Panc1 (cell line): ENCODE measurements at regions not wholly inside any gene's neighbourhood (a gene's known extent, or its start where the extent isn't known, plus 50 kb on each side); places are given as distances from the start of the nearest gene placed in this dataset.

Source experiments
- ATAC-seq: fragments of 200-7000 bp; cut with Tn5 transposase; 2 replicates; pipeline ENCODE4 v1.9.1; 2020; ENCODE audit warnings: mild to moderate bottlenecking, moderate library complexity
- BruUV-seq: library from RNA; stranded (reverse); fragments of 400-500 nt; replicated peaks from 2 replicates; lab custom pipeline; 2021; lab: Mats Ljungman, UMichigan
- CTCF ChIA-PET: fragments of 300-600 bp; sonication (Branson Sonifier 250); formaldehyde crosslinking; loops from one replicate; lab custom pipeline; 2022; ENCODE audit warnings: antibody characterized with exemption; lab: Charles Lee
- POLR2A ChIA-PET: fragments of 300-600 bp; sonication (Branson Sonifier 250); formaldehyde crosslinking; loops from one replicate; lab custom pipeline; 2022; ENCODE audit warnings: antibody characterized with exemption; lab: Charles Lee
- DNase-seq: peaks from one replicate; pipeline ENCODE4 v3.0.0-alpha.2; 2010; ENCODE audit warnings: low read depth, low spot score
- H3K27ac ChIP-seq: 2 replicates; pipeline ENCODE4 v1.5.1; 2011; ENCODE audit warnings: mild to moderate bottlenecking, low read length, inconsistent platforms
- H3K27me3 ChIP-seq: fragments of 200-500 bp; sonication (Bioruptor generic); 2 replicates; pipeline ENCODE4 v1.6.0; 2014; ENCODE audit warnings: low read length, inconsistent platforms; ENCODE audit not compliant: control insufficient read depth, insufficient read depth
- H3K36me3 ChIP-seq: fragments of 200-500 bp; sonication (Bioruptor generic); 2 replicates; pipeline ENCODE4 v1.5.1; 2014; ENCODE audit warnings: inconsistent platforms, mild to moderate bottlenecking, low read length, moderate library complexity; ENCODE audit not compliant: control insufficient read depth, insufficient read depth
- H3K4me1 ChIP-seq: 2 replicates; pipeline ENCODE4 v1.5.1; 2011; ENCODE audit warnings: inconsistent platforms, mild to moderate bottlenecking, low read length, moderate library complexity; ENCODE audit not compliant: control insufficient read depth, insufficient read depth
- H3K4me3 ChIP-seq, 2 experiments: 2 replicates each; pipeline ENCODE4 v1.5.1; 2011 to 2012; ENCODE audit warnings: low read depth in 2 of 2, low read length in 2 of 2, mild to moderate bottlenecking in 2 of 2, inconsistent platforms in 1 of 2, moderate library complexity in 1 of 2
- H3K9me3 ChIP-seq: fragments of 200-500 bp; sonication (Bioruptor generic); 2 replicates; pipeline ENCODE4 v1.5.1; 2014; ENCODE audit warnings: low read depth, mild to moderate bottlenecking, inconsistent platforms, low read length, moderate library complexity; ENCODE audit not compliant: control insufficient read depth, insufficient read depth
- POLR2AphosphoS5 ChIP-seq: IDR thresholded peaks from 2 replicates; pipeline ENCODE4 v1.6.1; 2012; ENCODE audit warnings: mild to moderate bottlenecking, low read depth, low read length, moderate library complexity
- SIN3A ChIP-seq: IDR thresholded peaks from 2 replicates; pipeline ENCODE4 v1.6.1; 2012; ENCODE audit warnings: low read depth, mild to moderate bottlenecking, low read length, moderate library complexity, borderline replicate concordance; ENCODE audit not compliant: insufficient read depth
- TCF7L2 ChIP-seq: IDR thresholded peaks from 2 replicates; pipeline ENCODE4 v1.6.1; 2011; ENCODE audit warnings: mild to moderate bottlenecking, low read depth, low read length, inconsistent platforms
- in situ Hi-C: cut with HindIII; loops from 2 replicates; pipeline ENCODE4 v1.10.0; 2016; ENCODE audit warnings: low sequenced_read_pairs, low pct_unique_long_range_greater_than_20kb
- intact Hi-C: fragments of 100-400 bp; cut with micrococcal nuclease; formaldehyde crosslinking; loops from one replicate; pipeline ENCODE4 v1.10.0; 2022; ENCODE audit not compliant: unreplicated experiment
- TF ChIP-seq, protein P1 (sequence below): fragments of 450-650 bp; IDR thresholded peaks from 2 replicates; pipeline ENCODE4 v1.5.1; 2017; ENCODE audit warnings: mild to moderate bottlenecking
- TF ChIP-seq, protein P2 (sequence below), 2 experiments: IDR thresholded peaks; 2 replicates each; pipeline ENCODE4 v1.6.1; 2011 to 2012; ENCODE audit warnings: low read depth in 2 of 2, control low read depth in 1 of 2, low read length in 1 of 2, mild to moderate bottlenecking in 1 of 2, moderate library complexity in 1 of 2; ENCODE audit not compliant: insufficient read depth in 1 of 2

DNA sequence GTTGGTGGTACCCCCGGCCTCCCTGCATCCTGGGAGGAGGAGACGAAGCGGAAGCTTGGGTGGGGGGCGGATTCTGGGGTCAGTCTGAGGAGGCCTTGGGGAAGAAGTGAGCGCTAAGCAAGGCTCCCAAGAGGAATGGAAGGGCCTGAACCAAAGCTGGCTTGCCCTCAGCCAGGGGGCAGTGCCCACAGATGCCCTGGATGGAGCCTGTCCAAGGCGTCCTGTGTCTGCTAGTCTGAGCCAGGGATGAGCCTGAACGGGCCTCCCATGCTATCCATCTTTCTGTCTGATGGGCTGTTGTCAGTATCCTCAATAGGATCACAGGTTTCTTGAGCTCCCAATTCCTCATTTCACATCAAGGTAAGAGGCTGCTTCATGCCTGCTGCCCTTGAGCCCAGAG is 122.3 kb upstream of the LHX1 start:
- Histone ChIP-seq H3K4me3 (no peak overlapping the region), H3K27me3 (no peaks in the 10 kb centered on the region), H3K36me3 (no peaks in the 10 kb centered on the region), H3K4me1 (no peaks in the 10 kb centered on the region), H3K27ac (no peak overlapping the region), H3K9me3 (no peaks in the 10 kb centered on the region)
- ATAC-seq (no peak), DNase-seq (no peak)
- TF ChIP-seq, protein P1, sequence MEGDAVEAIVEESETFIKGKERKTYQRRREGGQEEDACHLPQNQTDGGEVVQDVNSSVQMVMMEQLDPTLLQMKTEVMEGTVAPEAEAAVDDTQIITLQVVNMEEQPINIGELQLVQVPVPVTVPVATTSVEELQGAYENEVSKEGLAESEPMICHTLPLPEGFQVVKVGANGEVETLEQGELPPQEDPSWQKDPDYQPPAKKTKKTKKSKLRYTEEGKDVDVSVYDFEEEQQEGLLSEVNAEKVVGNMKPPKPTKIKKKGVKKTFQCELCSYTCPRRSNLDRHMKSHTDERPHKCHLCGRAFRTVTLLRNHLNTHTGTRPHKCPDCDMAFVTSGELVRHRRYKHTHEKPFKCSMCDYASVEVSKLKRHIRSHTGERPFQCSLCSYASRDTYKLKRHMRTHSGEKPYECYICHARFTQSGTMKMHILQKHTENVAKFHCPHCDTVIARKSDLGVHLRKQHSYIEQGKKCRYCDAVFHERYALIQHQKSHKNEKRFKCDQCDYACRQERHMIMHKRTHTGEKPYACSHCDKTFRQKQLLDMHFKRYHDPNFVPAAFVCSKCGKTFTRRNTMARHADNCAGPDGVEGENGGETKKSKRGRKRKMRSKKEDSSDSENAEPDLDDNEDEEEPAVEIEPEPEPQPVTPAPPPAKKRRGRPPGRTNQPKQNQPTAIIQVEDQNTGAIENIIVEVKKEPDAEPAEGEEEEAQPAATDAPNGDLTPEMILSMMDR = no peak
- TF ChIP-seq SIN3A = no peak
- no peak for TF ChIP-seq TCF7L2
- TF ChIP-seq POLR2AphosphoS5 = no peak
- TF ChIP-seq, protein P2, sequence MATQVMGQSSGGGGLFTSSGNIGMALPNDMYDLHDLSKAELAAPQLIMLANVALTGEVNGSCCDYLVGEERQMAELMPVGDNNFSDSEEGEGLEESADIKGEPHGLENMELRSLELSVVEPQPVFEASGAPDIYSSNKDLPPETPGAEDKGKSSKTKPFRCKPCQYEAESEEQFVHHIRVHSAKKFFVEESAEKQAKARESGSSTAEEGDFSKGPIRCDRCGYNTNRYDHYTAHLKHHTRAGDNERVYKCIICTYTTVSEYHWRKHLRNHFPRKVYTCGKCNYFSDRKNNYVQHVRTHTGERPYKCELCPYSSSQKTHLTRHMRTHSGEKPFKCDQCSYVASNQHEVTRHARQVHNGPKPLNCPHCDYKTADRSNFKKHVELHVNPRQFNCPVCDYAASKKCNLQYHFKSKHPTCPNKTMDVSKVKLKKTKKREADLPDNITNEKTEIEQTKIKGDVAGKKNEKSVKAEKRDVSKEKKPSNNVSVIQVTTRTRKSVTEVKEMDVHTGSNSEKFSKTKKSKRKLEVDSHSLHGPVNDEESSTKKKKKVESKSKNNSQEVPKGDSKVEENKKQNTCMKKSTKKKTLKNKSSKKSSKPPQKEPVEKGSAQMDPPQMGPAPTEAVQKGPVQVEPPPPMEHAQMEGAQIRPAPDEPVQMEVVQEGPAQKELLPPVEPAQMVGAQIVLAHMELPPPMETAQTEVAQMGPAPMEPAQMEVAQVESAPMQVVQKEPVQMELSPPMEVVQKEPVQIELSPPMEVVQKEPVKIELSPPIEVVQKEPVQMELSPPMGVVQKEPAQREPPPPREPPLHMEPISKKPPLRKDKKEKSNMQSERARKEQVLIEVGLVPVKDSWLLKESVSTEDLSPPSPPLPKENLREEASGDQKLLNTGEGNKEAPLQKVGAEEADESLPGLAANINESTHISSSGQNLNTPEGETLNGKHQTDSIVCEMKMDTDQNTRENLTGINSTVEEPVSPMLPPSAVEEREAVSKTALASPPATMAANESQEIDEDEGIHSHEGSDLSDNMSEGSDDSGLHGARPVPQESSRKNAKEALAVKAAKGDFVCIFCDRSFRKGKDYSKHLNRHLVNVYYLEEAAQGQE (IDR thresholded peaks at IDR 0.05; ENCODE audit: insufficient read depth in 1 of 2, low read depth in 2 of 2, low read length in 1 of 2) = no peak
- intact Hi-C loops = no loop called here
- BruUV-seq = no TSS peak
- CTCF ChIA-PET = no interaction called here
- in situ Hi-C loops = no loop called here
- POLR2A ChIA-PET = no interaction called here

DNA sequence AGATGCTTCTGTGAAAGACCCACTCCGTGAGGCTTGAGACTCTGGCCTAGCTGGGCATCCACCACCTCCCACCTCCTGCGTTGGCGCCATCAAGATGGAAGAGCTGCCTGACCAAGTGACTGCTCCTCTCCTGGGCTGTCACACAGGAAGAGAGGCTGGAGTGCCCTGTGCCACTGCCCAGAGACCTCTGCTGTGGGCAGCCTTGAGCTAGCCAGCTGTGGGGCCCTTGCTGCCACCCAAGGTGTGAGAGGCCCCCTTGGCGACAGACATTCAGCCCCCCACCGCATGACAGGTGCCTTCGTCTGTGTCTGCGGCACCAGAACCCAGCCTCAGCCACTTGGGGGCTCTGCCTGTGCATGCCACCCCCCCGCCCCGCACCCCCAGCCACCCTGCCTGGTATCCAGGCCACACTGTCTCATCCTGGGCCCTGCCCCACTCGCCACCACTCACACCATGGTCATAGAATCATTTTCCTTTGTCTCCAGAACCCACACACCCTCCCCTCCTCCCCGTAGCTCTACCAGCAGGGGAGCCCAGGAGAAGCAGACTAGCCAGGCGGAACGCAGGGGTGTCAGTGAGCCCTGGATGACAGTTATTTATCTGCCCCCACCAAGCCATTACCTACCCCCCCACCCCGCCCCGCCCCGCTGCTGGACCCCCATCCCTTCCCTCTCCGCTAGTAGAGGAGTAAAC is 120.9 kb upstream of the LHX1 start:
- no peaks in the 10 kb centered on the region for H3K27me3 ChIP-seq
- in situ Hi-C loops = no loop called here
- TF ChIP-seq SIN3A = no peak
- CTCF ChIA-PET = no interaction called here
- ATAC-seq = no peak
- POLR2A ChIA-PET = no interaction called here
- intact Hi-C loops = no loop called here
- no peak overlapping the region for H3K4me3 ChIP-seq
- no peaks in the 10 kb centered on the region for H3K9me3 ChIP-seq
- no peaks in the 10 kb centered on the region for H3K4me1 ChIP-seq
- H3K36me3 ChIP-seq = no peaks in the 10 kb centered on the region
- no TSS peak for BruUV-seq
- H3K27ac ChIP-seq = no peak overlapping the region
- DNase-seq = no peak

DNA sequence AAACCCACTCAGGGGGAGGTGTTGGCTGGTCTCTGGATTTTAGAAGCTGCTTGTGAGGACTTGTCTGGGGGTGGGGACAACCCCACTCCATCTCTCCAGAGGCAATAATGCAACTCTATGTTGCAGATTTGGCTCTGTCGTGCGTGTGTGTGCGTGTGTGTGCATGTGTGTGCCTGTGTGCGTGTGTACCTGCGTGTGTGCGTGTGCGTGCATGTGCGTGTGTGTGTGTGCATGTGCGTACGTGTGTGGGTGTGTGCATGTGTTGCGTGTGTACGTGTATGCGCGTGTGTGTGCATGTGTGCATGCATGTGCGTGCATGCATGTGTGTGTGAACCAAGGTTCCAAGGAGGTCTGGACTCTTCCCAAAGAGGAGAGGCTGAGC is 120.4 kb upstream of the LHX1 start:
- no TSS peak for BruUV-seq
- ATAC-seq = no peak
- ChIA-PET POLR2A (no interaction called here), CTCF (no interaction called here)
- in situ Hi-C loops (no loop called here), intact Hi-C loops (no loop called here)
- H3K4me1 ChIP-seq = no peaks in the 10 kb centered on the region
- no peak for TF ChIP-seq POLR2AphosphoS5
- TF ChIP-seq, protein P2 (IDR thresholded peaks at IDR 0.05; ENCODE audit: insufficient read depth in 1 of 2, low read depth in 2 of 2, low read length in 1 of 2) = no peak
- TF ChIP-seq, protein P1 = no peak
- no peak for DNase-seq
- H3K27me3 ChIP-seq = no peaks in the 10 kb centered on the region
- H3K9me3 ChIP-seq = no peaks in the 10 kb centered on the region
- no peaks in the 10 kb centered on the region for H3K36me3 ChIP-seq
- no peak overlapping the region for H3K4me3 ChIP-seq
- no peak overlapping the region for H3K27ac ChIP-seq
